Stomach (tissue), 8 donors: ENCODE measurements at regions not wholly inside any gene's neighbourhood (a gene's known extent, or its start where the extent isn't known, plus 50 kb on each side); places are given as distances from the start of the nearest gene placed in this dataset.
A peak's percentile ranks its signal among the peaks of the same experiment; 100 is the strongest.
"Not testable (repeated sequence)": the region's sequence is repeated elsewhere in the genome, so short reads cannot be mapped to it uniquely, and the experiment has no call there.

ENCODE experiments used
- DNase-seq, 2 donors: peaks; one replicate each; pipeline versions ENCODE4 v3.0.0 to v3.0.0-alpha.2; 2013 to 2019
- H3K27ac ChIP-seq, 5 donors: fragments of 200-600 bp in 4 of 5; sonication (generic) in 4 of 5; one replicate each; pipeline ENCODE4 v1.5.1; 2013 to 2019; ENCODE audit warnings: mild to moderate bottlenecking in 1 of 5, moderate library complexity in 1 of 5
- H3K27me3 ChIP-seq, 3 donors: fragments of 200-600 bp; sonication (generic); one replicate each; pipeline ENCODE4 v1.5.1; 2017 to 2019; ENCODE audit warnings: mixed run types in 1 of 3
- H3K36me3 ChIP-seq, 4 donors: fragments of 200-600 bp; sonication (generic); 1 replicate in 3 of 4; 2 replicates in 1 of 4; pipeline ENCODE4 v1.5.1; 2016 to 2019
- H3K4me1 ChIP-seq, 4 donors: fragments of 200-600 bp; sonication (generic); one replicate each; pipeline ENCODE4 v1.5.1; 2016 to 2019
- H3K4me3 ChIP-seq, 4 donors: fragments of 200-600 bp; sonication (generic) in 3 of 4; one replicate each; pipeline ENCODE4 v1.5.1; 2016 to 2019; ENCODE audit warnings: mild to moderate bottlenecking in 1 of 4
- H3K9me3 ChIP-seq, 4 donors: fragments of 200-600 bp; sonication (generic); one replicate each; pipeline ENCODE4 v1.5.1; 2016 to 2019
- CTCF ChIP-seq, 7 experiments: fragments of 450-650 bp in 4 of 7; fragments of 200-600 bp in 3 of 7; sonication (generic) in 3 of 7; IDR thresholded peaks; one replicate each; pipeline ENCODE4 v1.5.1; 2016 to 2019; ENCODE audit warnings: antibody characterized with exemption in 7 of 7, control low read depth in 2 of 7, mild to moderate bottlenecking in 1 of 7
- EP300 ChIP-seq: sonication (generic); formaldehyde crosslinking; IDR thresholded peaks from one replicate; pipeline ENCODE4 v1.6.1; 2017; ENCODE audit warnings: antibody characterized with exemption
- POLR2A ChIP-seq, 4 donors: fragments of 450-650 bp; IDR thresholded peaks; one replicate each; pipeline ENCODE4 v1.6.1; 2016; ENCODE audit warnings: antibody characterized with exemption in 4 of 4, control low read depth in 2 of 4, mild to moderate bottlenecking in 1 of 4, moderate library complexity in 1 of 4
- POLR2AphosphoS5 ChIP-seq, 3 donors: sonication (generic); formaldehyde crosslinking; IDR thresholded peaks; one replicate each; pipeline ENCODE4 v1.6.1; 2016; ENCODE audit warnings: antibody characterized with exemption in 3 of 3
- WGBS, 5 donors: extraction: QIAGEN DNeasy Blood & Tissue Kit in 3 of 5; methylation state at CpG; one replicate each; pipeline versions ENCODE4 v1.1.5 to v1.1.7; 2013 to 2018; 5-methylcytosine and 5-hydroxymethylcytosine counted together
- intact Hi-C: fragments of 100-400 bp; cut with DNase I; formaldehyde crosslinking; loops from one replicate; pipeline ENCODE4 v1.15.1; 2023; ENCODE audit warnings: low total_unique reads
- donor health status: healthy with polysubstance abuse.
- donor health status: Bipolar disorder and iron deficiency.
- donor health status: healthy.

DNA sequence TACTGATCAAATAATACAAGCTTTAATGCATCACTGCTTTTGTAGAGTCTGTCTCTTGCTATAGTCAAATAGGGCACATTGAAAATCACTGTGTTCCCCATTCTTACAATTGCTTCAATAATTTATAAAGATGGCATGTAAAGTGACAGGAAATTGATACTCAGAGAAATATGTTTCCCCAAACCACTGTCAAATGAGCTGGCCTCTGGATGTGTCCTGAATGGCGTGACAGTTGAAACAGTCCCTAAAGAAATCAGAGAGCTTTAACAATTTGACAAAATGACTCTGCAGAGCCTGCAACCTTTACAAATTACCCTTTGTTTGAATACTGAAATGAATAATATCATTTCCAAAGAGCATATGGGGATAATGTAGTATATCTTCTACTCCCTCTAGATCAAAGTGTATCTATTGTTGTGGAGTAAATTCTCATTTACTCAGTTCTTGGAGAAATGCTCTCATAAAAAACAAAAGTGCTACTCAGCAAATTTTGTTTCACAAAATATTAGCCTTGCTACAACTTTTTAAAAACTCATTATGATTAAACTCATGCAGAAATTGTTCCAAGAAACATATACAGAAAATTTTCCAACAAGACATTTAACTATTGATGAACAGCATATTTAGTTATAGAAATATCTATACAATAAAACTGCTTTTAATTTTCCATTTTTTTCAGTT, 763.2 kb upstream of the SPRY2 start:
- H3K27me3 ChIP-seq: no peaks in the 10 kb centered on the region
- no peaks in the 10 kb centered on the region for H3K36me3 ChIP-seq
- no peak overlapping the region for H3K27ac ChIP-seq
- DNase-seq: no peak
- TF ChIP-seq CTCF (IDR thresholded peaks at IDR 0.05) (no peak), POLR2A (IDR thresholded peaks at IDR 0.05) (no peak), EP300 (no peak), POLR2AphosphoS5 (IDR thresholded peaks at IDR 0.05) (no peak)
- H3K9me3 ChIP-seq: no peaks in the 10 kb centered on the region
- WGBS, 5 donors: 71 to 85% (median 81%) methylated on average over 1 of the region's 1 CpG
- H3K4me3 ChIP-seq: no peak overlapping the region
- intact Hi-C loops: no loop called here
- H3K4me1 ChIP-seq: no peaks in the 10 kb centered on the region

- 91 to 97% (median 94%) methylated on average over 12 to 26 of the region's 27 CpGs for WGBS, 5 donors
- intact Hi-C loops, H3K36me3 ChIP-seq, H3K9me3 ChIP-seq, H3K4me3 ChIP-seq, H3K4me1 ChIP-seq, DNase-seq, H3K27me3 ChIP-seq, H3K27ac ChIP-seq: not testable (repeated sequence)
These were observed 761.1 kb upstream of the SPRY2 start for GRCh38 chr13:81102066-81102465.

- intact Hi-C loops: no loop called here
- 85 to 92% (median 87%) methylated on average over 4 of the region's 4 CpGs for WGBS, 5 donors
These were observed 748.6 kb upstream of the SPRY2 start for GRCh38 chr13:81089371-81090157.

DNA sequence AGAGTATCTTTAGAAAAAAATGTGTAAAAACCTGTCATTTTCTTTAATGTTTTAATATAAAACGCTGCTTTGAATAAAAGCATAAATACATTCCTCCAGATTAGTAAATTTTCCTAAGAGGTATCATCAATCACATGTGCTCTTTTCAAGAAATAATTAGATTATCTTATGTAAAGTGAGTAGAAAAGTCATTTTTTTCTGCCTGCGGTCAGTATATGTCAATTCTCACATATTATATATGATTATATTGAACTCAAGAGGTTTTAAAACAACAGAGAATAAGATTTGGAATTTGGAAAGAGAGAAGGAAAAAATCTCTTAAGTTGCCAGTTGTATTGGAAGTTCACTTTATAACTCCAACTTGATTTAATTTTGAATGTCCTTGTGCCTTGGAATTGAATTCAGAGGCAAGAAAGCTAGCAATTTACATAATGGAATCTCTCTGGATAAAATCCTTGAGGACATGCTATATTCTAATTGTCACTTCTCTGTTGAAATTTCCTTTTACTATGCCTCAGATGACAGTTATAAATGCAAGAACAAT, 740.1 kb upstream of the SPRY2 start:
- DNase-seq: no peak
- Histone ChIP-seq H3K4me1 (no peaks in the 10 kb centered on the region), H3K27ac (no peak overlapping the region), H3K27me3 (no peaks in the 10 kb centered on the region), H3K9me3 (no peaks in the 10 kb centered on the region), H3K4me3 (no peak overlapping the region), H3K36me3 (no peaks in the 10 kb centered on the region)
- intact Hi-C loops: no loop called here
- WGBS, 5 donors: 64 to 80% (median 79%) methylated on average over 2 of the region's 2 CpGs
- TF ChIP-seq POLR2AphosphoS5 (IDR thresholded peaks at IDR 0.05) (no peak), CTCF (IDR thresholded peaks at IDR 0.05) (no peak), POLR2A (IDR thresholded peaks at IDR 0.05) (no peak), EP300 (no peak)

More at GRCh38 chr13:81089371-81090157, 748.6 kb upstream of the SPRY2 start:
- Histone ChIP-seq H3K4me1 (no peaks in the 10 kb centered on the region), H3K36me3 (no peaks in the 10 kb centered on the region), H3K4me3 (no peak overlapping the region), H3K9me3 (no peaks in the 10 kb centered on the region), H3K27me3 (no peaks in the 10 kb centered on the region), H3K27ac (no peak overlapping the region)
- TF ChIP-seq EP300 (no peak), POLR2AphosphoS5 (IDR thresholded peaks at IDR 0.05) (no peak), POLR2A (IDR thresholded peaks at IDR 0.05) (no peak), CTCF (IDR thresholded peaks at IDR 0.05) (no peak)
- DNase-seq: peak in 1 of 2 donors; percentile 15
